Activated T-cell treated with anti-CD3 and anti-CD28 coated beads, Interleukin-2, amount 50 U/mL, for 24 hours (primary cell): ENCODE measurements at regions not wholly inside any gene's neighbourhood (a gene's known extent, or its start where the extent isn't known, plus 50 kb on each side); places are given as distances from the start of the nearest gene placed in this dataset.
"Not testable (repeated sequence)": the region's sequence is repeated elsewhere in the genome, so short reads cannot be mapped to it uniquely, and the experiment has no call there.

Source experiments
- DNase-seq: peaks from one replicate; pipeline ENCODE4 v3.0.0-alpha.2; 2020
- H3K27ac Mint-ChIP-seq: 2 replicates; pipeline ENCODE4 v1.8.0; 2020; ENCODE audit warnings: mild to moderate bottlenecking, mixed read lengths
- H3K27me3 Mint-ChIP-seq: 2 replicates; pipeline ENCODE4 v1.8.0; 2020; ENCODE audit warnings: mixed read lengths
- H3K36me3 Mint-ChIP-seq: 2 replicates; pipeline ENCODE4 v1.8.0; 2020; ENCODE audit warnings: low read depth, mixed read lengths
- H3K4me1 Mint-ChIP-seq: 2 replicates; pipeline ENCODE4 v1.8.0; 2020; ENCODE audit warnings: low read depth, mixed read lengths
- H3K4me3 Mint-ChIP-seq: 2 replicates; pipeline ENCODE4 v1.8.0; 2020; ENCODE audit warnings: mild to moderate bottlenecking, moderate library complexity, mixed read lengths
- H3K9me3 Mint-ChIP-seq: 2 replicates; pipeline ENCODE4 v1.8.0; 2020; ENCODE audit warnings: mixed read lengths

GRCh38 chr15:45868109-45868691 lies 233.4 kb downstream of the SQOR start:
- Mint-ChIP-seq H3K27me3 (peaks cover 4% of the 10 kb centered on the region), H3K4me1 (no peaks in the 10 kb centered on the region), H3K9me3 (peaks cover 5% of the 10 kb centered on the region), H3K36me3 (no peaks in the 10 kb centered on the region), H3K4me3 (no peak overlapping the region), H3K27ac (no peak overlapping the region)
- no peak for DNase-seq

GRCh38 chr15:45869034-45869668 lies 234.3 kb downstream of the SQOR start:
- no peak overlapping the region for H3K27ac Mint-ChIP-seq
- no peak overlapping the region for H3K4me3 Mint-ChIP-seq
- peaks cover 1% of the 10 kb centered on the region for H3K27me3 Mint-ChIP-seq
- no peaks in the 10 kb centered on the region for H3K36me3 Mint-ChIP-seq
- no peaks in the 10 kb centered on the region for H3K4me1 Mint-ChIP-seq
- H3K9me3 Mint-ChIP-seq, result peaks cover 8% of the 10 kb centered on the region
- no peak for DNase-seq

GRCh38 chr15:45871121-45871855 lies 236.5 kb downstream of the SQOR start:
- H3K9me3 Mint-ChIP-seq, result peaks cover 8% of the 10 kb centered on the region
- no peaks in the 10 kb centered on the region for H3K27me3 Mint-ChIP-seq
- H3K27ac Mint-ChIP-seq, result no peak overlapping the region
- no peaks in the 10 kb centered on the region for H3K36me3 Mint-ChIP-seq
- no peak overlapping the region for H3K4me3 Mint-ChIP-seq
- no peaks in the 10 kb centered on the region for H3K4me1 Mint-ChIP-seq
- no peak for DNase-seq

- H3K4me3 Mint-ChIP-seq, result no peak overlapping the region
- no peaks in the 10 kb centered on the region for H3K36me3 Mint-ChIP-seq
- peaks cover 12% of the 10 kb centered on the region for H3K9me3 Mint-ChIP-seq
Observed at GRCh38 chr15:45873781-45874180, 239.0 kb downstream of the SQOR start.

GRCh38 chr15:45874566-45874965 lies 239.7 kb downstream of the SQOR start:
- not testable (repeated sequence) for DNase-seq, H3K27ac Mint-ChIP-seq, H3K27me3 Mint-ChIP-seq, H3K36me3 Mint-ChIP-seq, H3K4me1 Mint-ChIP-seq, H3K4me3 Mint-ChIP-seq
- peaks cover 12% of the 10 kb centered on the region for H3K9me3 Mint-ChIP-seq

More at GRCh38 chr15:45873781-45874180, 239.0 kb downstream of the SQOR start:
- DNase-seq, result no peak
- Mint-ChIP-seq H3K27me3 (no peaks in the 10 kb centered on the region), H3K4me1 (no peaks in the 10 kb centered on the region), H3K27ac (no peak overlapping the region)

- no peak for DNase-seq
- no peaks in the 10 kb centered on the region for H3K27me3 Mint-ChIP-seq
- peaks cover 7% of the 10 kb centered on the region for H3K9me3 Mint-ChIP-seq
- H3K36me3 Mint-ChIP-seq, result no peaks in the 10 kb centered on the region
- no peaks in the 10 kb centered on the region for H3K4me1 Mint-ChIP-seq
- H3K4me3 Mint-ChIP-seq, result no peak overlapping the region
- H3K27ac Mint-ChIP-seq, result no peak overlapping the region
Observed at GRCh38 chr15:45884289-45884688, 249.5 kb downstream of the SQOR start.

GRCh38 chr15:45884755-45885445 lies 250.1 kb downstream of the SQOR start:
- Mint-ChIP-seq H3K36me3 (no peaks in the 10 kb centered on the region), H3K4me3 (no peak overlapping the region), H3K27ac (no peak overlapping the region), H3K27me3 (no peaks in the 10 kb centered on the region), H3K9me3 (peaks cover 7% of the 10 kb centered on the region), H3K4me1 (no peaks in the 10 kb centered on the region)
- no peak for DNase-seq

- no peak for DNase-seq
- H3K27me3 Mint-ChIP-seq, result no peaks in the 10 kb centered on the region
- H3K27ac Mint-ChIP-seq, result no peak overlapping the region
- H3K9me3 Mint-ChIP-seq, result peaks cover 7% of the 10 kb centered on the region
- H3K4me3 Mint-ChIP-seq, result no peak overlapping the region
- H3K4me1 Mint-ChIP-seq, result no peaks in the 10 kb centered on the region
- no peaks in the 10 kb centered on the region for H3K36me3 Mint-ChIP-seq
Observed at GRCh38 chr15:45885801-45886200, 251.0 kb downstream of the SQOR start.

GRCh38 chr15:45891766-45892165 lies 256.9 kb downstream of the SQOR start:
- Mint-ChIP-seq H3K9me3 (peaks cover 4% of the 10 kb centered on the region), H3K36me3 (no peaks in the 10 kb centered on the region), H3K27me3 (no peaks in the 10 kb centered on the region), H3K4me3 (no peak overlapping the region), H3K4me1 (no peaks in the 10 kb centered on the region), H3K27ac (no peak overlapping the region)
- no peak for DNase-seq

GRCh38 chr15:45892182-45892581 lies 257.4 kb downstream of the SQOR start:
- Mint-ChIP-seq H3K27me3 (no peaks in the 10 kb centered on the region), H3K27ac (no peak overlapping the region), H3K4me1 (no peaks in the 10 kb centered on the region), H3K4me3 (no peak overlapping the region), H3K9me3 (no peaks in the 10 kb centered on the region), H3K36me3 (no peaks in the 10 kb centered on the region)
- DNase-seq, result no peak

GRCh38 chr15:45903283-45903682 lies 268.5 kb downstream of the SQOR start:
- no peak for DNase-seq
- no peaks in the 10 kb centered on the region for H3K27me3 Mint-ChIP-seq
- no peaks in the 10 kb centered on the region for H3K36me3 Mint-ChIP-seq
- no peak overlapping the region for H3K4me3 Mint-ChIP-seq
- H3K27ac Mint-ChIP-seq, result no peak overlapping the region
- no peaks in the 10 kb centered on the region for H3K4me1 Mint-ChIP-seq
- peaks cover 4% of the 10 kb centered on the region for H3K9me3 Mint-ChIP-seq

- Mint-ChIP-seq H3K27ac (no peak overlapping the region), H3K4me1 (no peaks in the 10 kb centered on the region), H3K27me3 (no peaks in the 10 kb centered on the region), H3K36me3 (no peaks in the 10 kb centered on the region), H3K9me3 (peaks cover 7% of the 10 kb centered on the region), H3K4me3 (no peak overlapping the region)
- DNase-seq, result no peak
Observed at GRCh38 chr15:45904019-45904418, 269.2 kb downstream of the SQOR start.

GRCh38 chr15:45906230-45906629 lies 271.4 kb downstream of the SQOR start:
- H3K27ac Mint-ChIP-seq, result no peak overlapping the region
- H3K27me3 Mint-ChIP-seq, result no peaks in the 10 kb centered on the region
- H3K4me1 Mint-ChIP-seq, result no peaks in the 10 kb centered on the region
- H3K9me3 Mint-ChIP-seq, result peaks cover 9% of the 10 kb centered on the region
- no peak for DNase-seq
- H3K36me3 Mint-ChIP-seq, result no peaks in the 10 kb centered on the region
- H3K4me3 Mint-ChIP-seq, result no peak overlapping the region

GRCh38 chr15:45910671-45911070 lies 275.8 kb downstream of the SQOR start:
- DNase-seq, result no peak
- H3K36me3 Mint-ChIP-seq, result no peaks in the 10 kb centered on the region
- H3K4me1 Mint-ChIP-seq, result no peaks in the 10 kb centered on the region
- no peak overlapping the region for H3K27ac Mint-ChIP-seq
- peaks cover 9% of the 10 kb centered on the region for H3K9me3 Mint-ChIP-seq
- no peak overlapping the region for H3K4me3 Mint-ChIP-seq
- H3K27me3 Mint-ChIP-seq, result no peaks in the 10 kb centered on the region

- Mint-ChIP-seq H3K9me3 (peaks cover 4% of the 10 kb centered on the region), H3K36me3 (no peaks in the 10 kb centered on the region), H3K4me3 (no peak overlapping the region), H3K27me3 (no peaks in the 10 kb centered on the region), H3K27ac (no peak overlapping the region), H3K4me1 (no peaks in the 10 kb centered on the region)
- no peak for DNase-seq
Observed at GRCh38 chr15:45913451-45913850, 278.6 kb downstream of the SQOR start.
